ENCODE measurements at regions not wholly inside any gene's neighbourhood (a gene's known extent, or its start where the extent isn't known, plus 50 kb on each side); places are given as distances from the start of the nearest gene placed in this dataset.
"Not testable (repeated sequence)": the region's sequence is repeated elsewhere in the genome, so short reads cannot be mapped to it uniquely, and the experiment has no call there.

- no peak for TF ChIP-seq JUND (IDR thresholded peaks at IDR 0.05; ENCODE audit: low read depth)
- DNase-seq (ENCODE audit: low read depth in 1 of 2, low spot score in 1 of 2), result no peak
- in situ Hi-C loops (cut with HindIII; ENCODE audit: low pct_unique_long_range_greater_than_20kb, low sequenced_read_pairs), result no loop called here
Observed at GRCh38 chr3:153422314-153422713, 260.3 kb downstream of the RAP2B start.

- in situ Hi-C loops (cut with HindIII; ENCODE audit: low pct_unique_long_range_greater_than_20kb, low sequenced_read_pairs); DNase-seq (ENCODE audit: low read depth in 1 of 2, low spot score in 1 of 2): not testable (repeated sequence)
Observed at GRCh38 chr3:153423820-153424219, 261.8 kb downstream of the RAP2B start.

- TF ChIP-seq JUND (IDR thresholded peaks at IDR 0.05; ENCODE audit: low read depth), result no peak
- DNase-seq (ENCODE audit: low read depth in 1 of 2, low spot score in 1 of 2), result no peak
- in situ Hi-C loops (cut with HindIII; ENCODE audit: low pct_unique_long_range_greater_than_20kb, low sequenced_read_pairs), result no loop called here
Observed at GRCh38 chr3:153426344-153426743, 264.3 kb downstream of the RAP2B start.

DNA sequence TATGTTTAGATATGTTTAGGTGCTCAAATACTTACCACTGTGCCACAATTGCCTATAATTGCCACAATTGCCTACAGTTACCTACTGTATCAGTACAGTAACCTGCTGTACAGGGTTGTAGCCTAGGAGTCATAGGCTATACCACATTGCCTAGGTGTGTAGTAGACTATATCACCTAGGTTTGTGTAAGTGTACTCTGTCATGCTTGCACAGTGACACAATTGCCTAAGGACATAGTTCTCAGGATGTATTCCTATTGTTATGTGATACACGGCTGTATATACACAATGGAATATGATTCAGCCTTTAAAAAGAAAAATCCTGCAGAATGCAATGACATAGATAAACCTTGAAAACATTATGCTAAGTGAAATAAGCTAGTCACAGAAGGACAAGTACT lies 264.8 kb downstream of the RAP2B start:
- in situ Hi-C loops (cut with HindIII; ENCODE audit: low pct_unique_long_range_greater_than_20kb, low sequenced_read_pairs), result no loop called here
- DNase-seq (ENCODE audit: low read depth in 1 of 2, low spot score in 1 of 2), result no peak
- TF ChIP-seq JUND (IDR thresholded peaks at IDR 0.05; ENCODE audit: low read depth), result no peak

DNA sequence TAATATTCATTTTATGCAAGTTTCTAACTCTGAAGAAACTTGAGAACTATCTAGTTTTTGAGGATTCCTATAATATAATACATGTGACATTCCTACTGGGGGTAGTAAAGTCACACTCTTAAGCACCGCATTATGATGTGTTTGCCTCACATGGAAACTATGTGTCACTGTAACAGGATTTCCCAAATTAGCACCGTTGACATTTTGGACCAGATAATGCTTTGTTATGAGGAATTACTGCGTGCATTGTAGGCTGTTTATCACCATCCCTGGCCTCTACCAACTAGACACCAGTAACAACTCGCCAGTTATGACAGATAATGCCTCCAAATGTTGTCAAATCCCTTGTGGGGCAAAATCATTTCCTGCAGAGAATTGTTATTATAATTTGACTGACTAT lies 267.8 kb downstream of the RAP2B start:
- in situ Hi-C loops (cut with HindIII; ENCODE audit: low pct_unique_long_range_greater_than_20kb, low sequenced_read_pairs), result no loop called here
- no peak for DNase-seq (ENCODE audit: low read depth in 1 of 2, low spot score in 1 of 2)
- TF ChIP-seq JUND (IDR thresholded peaks at IDR 0.05; ENCODE audit: low read depth), result no peak

GRCh38 chr3:153431076-153431475 lies 269.1 kb downstream of the RAP2B start:
- TF ChIP-seq JUND (IDR thresholded peaks at IDR 0.05; ENCODE audit: low read depth), result no peak
- in situ Hi-C loops (cut with HindIII; ENCODE audit: low pct_unique_long_range_greater_than_20kb, low sequenced_read_pairs), result no loop called here
- DNase-seq (ENCODE audit: low read depth in 1 of 2, low spot score in 1 of 2), result no peak

- no peak for DNase-seq (ENCODE audit: low read depth in 1 of 2, low spot score in 1 of 2)
- in situ Hi-C loops (cut with HindIII; ENCODE audit: low pct_unique_long_range_greater_than_20kb, low sequenced_read_pairs), result no loop called here
- TF ChIP-seq JUND (IDR thresholded peaks at IDR 0.05; ENCODE audit: low read depth), result no peak
Observed at GRCh38 chr3:153437666-153438065, 275.6 kb downstream of the RAP2B start.

GRCh38 chr3:153438271-153438670 lies 276.2 kb downstream of the RAP2B start:
- no peak for DNase-seq (ENCODE audit: low read depth in 1 of 2, low spot score in 1 of 2)
- in situ Hi-C loops (cut with HindIII; ENCODE audit: low pct_unique_long_range_greater_than_20kb, low sequenced_read_pairs), result no loop called here
- no peak for TF ChIP-seq JUND (IDR thresholded peaks at IDR 0.05; ENCODE audit: low read depth)

- no peak for DNase-seq (ENCODE audit: low read depth in 1 of 2, low spot score in 1 of 2)
- TF ChIP-seq JUND (IDR thresholded peaks at IDR 0.05; ENCODE audit: low read depth), result no peak
- in situ Hi-C loops (cut with HindIII; ENCODE audit: low pct_unique_long_range_greater_than_20kb, low sequenced_read_pairs), result no loop called here
Observed at GRCh38 chr3:153439780-153440179, 277.8 kb downstream of the RAP2B start.

GRCh38 chr3:153440311-153440710 lies 278.3 kb downstream of the RAP2B start:
- in situ Hi-C loops (cut with HindIII; ENCODE audit: low pct_unique_long_range_greater_than_20kb, low sequenced_read_pairs), result no loop called here
- no peak for DNase-seq (ENCODE audit: low read depth in 1 of 2, low spot score in 1 of 2)
- no peak for TF ChIP-seq JUND (IDR thresholded peaks at IDR 0.05; ENCODE audit: low read depth)

DNA sequence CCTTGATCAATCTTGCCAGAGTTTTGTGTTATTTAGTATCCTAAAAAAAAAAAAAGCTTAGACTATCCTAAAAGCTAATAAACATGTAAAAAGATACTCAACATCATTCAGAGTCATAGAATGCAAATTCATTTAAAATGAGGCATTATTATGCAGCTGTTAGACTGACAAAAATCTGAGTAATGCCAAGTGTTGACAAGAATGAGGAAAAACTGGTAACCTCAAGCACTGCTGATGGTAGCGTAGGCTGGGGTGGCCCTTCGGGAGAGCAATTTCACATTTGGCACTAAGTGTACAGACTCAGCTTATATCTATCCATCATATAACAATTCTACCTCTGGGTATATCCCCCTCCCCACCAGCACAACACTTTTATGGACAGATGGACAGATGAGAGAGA lies 280.4 kb downstream of the RAP2B start:
- no peak for TF ChIP-seq JUND (IDR thresholded peaks at IDR 0.05; ENCODE audit: low read depth)
- peak in 1 of 2 experiments; percentile 13 for DNase-seq (ENCODE audit: low read depth in 1 of 2, low spot score in 1 of 2)
- in situ Hi-C loops (cut with HindIII; ENCODE audit: low pct_unique_long_range_greater_than_20kb, low sequenced_read_pairs), result no loop called here

DNA sequence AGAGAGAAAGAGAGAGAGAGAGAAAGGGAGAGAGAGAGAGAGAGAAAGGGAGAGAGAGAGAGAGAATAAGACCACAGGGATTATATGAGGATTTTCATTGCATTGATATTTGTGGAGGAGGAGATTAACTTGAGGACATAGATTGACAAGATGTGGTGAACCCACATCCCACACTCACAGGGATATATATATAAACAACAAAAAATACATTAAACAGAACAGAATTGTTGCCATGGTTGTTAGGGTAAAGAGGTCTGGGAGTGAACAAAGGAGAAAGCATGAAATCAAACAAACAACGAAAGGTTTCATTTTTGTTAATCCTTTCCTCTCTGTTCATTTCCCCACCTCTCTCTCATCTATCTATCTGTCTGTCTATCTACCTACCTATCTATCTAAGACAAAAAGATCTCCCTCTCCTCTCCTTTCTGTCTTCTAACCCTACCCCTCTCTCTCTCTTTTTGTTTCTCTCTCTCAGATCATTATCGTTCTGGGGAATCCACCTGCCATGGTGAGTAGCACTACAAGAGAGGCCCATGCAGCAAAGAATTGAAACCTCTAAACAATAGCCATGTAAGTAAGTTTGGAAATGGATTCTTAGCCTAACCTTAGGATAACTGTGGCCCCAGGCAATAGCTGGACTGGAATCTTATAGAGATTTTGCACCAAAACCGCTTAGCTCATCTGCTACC lies 280.9 kb downstream of the RAP2B start:
- no peak for TF ChIP-seq JUND (IDR thresholded peaks at IDR 0.05; ENCODE audit: low read depth)
- DNase-seq (ENCODE audit: low read depth in 1 of 2, low spot score in 1 of 2), result no peak
- in situ Hi-C loops (cut with HindIII; ENCODE audit: low pct_unique_long_range_greater_than_20kb, low sequenced_read_pairs), result no loop called here

DNA sequence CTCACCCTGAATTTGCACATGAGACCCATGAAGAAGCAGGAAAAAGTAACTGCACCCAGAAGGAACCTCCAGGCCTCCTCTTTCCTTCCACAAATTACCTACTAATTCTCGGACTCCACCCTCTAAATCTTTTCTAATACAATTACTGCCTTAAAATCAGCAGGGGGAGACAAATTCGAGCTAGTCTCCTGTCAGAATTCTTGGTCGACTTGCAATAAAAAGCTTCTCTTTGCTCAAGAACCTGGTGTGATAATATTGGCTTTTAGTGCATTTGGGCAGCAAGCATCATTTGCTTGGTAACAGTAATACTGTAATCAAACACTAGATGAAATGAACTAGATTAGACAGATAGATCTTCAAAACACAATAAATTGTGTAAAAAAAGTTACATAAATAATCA lies 281.9 kb downstream of the RAP2B start:
- in situ Hi-C loops (cut with HindIII; ENCODE audit: low pct_unique_long_range_greater_than_20kb, low sequenced_read_pairs), result no loop called here
- TF ChIP-seq JUND (IDR thresholded peaks at IDR 0.05; ENCODE audit: low read depth), result no peak
- peak in 1 of 2 experiments; percentile 55 for DNase-seq (ENCODE audit: low read depth in 1 of 2, low spot score in 1 of 2)

DNA sequence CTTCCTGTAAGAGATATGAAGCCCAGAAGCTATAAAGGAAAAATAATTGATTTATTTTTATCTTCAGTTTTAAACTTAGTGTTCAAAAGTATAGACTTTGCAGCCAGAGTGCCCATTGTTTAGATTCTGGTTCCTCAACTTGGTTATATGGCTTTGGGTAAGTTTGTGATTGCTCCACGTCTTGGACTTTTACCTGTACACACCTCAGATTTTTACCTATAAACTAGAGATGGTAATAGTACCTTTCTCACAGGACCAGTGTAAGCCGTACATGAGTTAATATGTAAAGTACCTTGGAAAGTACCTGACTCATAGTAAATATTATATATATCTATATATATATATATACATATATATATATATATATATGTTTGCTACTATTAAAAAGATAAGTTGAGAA lies 283.8 kb downstream of the RAP2B start:
- in situ Hi-C loops (cut with HindIII; ENCODE audit: low pct_unique_long_range_greater_than_20kb, low sequenced_read_pairs), result no loop called here
- no peak for DNase-seq (ENCODE audit: low read depth in 1 of 2, low spot score in 1 of 2)
- no peak for TF ChIP-seq JUND (IDR thresholded peaks at IDR 0.05; ENCODE audit: low read depth)

Measured in T47D (cell line).